Neural progenitor cell (in vitro differentiated cells): ENCODE measurements at regions not wholly inside any gene's neighbourhood (a gene's known extent, or its start where the extent isn't known, plus 50 kb on each side); places are given as distances from the start of the nearest gene placed in this dataset.
"Not testable (repeated sequence)": the region's sequence is repeated elsewhere in the genome, so short reads cannot be mapped to it uniquely, and the experiment has no call there.

ENCODE experiments used
- CTCF ChIP-seq: fragments of 200-600 bp; sonication (generic); IDR thresholded peaks from 2 replicates; pipeline ENCODE4 v1.5.1; 2017; ENCODE audit warnings: antibody characterized with exemption, mild to moderate bottlenecking
- EZH2 ChIP-seq: fragments of 200-600 bp; sonication (generic); IDR thresholded peaks from 2 replicates; pipeline ENCODE4 v1.6.1; 2017; ENCODE audit warnings: antibody characterized with exemption, mild to moderate bottlenecking, moderate library complexity

DNA sequence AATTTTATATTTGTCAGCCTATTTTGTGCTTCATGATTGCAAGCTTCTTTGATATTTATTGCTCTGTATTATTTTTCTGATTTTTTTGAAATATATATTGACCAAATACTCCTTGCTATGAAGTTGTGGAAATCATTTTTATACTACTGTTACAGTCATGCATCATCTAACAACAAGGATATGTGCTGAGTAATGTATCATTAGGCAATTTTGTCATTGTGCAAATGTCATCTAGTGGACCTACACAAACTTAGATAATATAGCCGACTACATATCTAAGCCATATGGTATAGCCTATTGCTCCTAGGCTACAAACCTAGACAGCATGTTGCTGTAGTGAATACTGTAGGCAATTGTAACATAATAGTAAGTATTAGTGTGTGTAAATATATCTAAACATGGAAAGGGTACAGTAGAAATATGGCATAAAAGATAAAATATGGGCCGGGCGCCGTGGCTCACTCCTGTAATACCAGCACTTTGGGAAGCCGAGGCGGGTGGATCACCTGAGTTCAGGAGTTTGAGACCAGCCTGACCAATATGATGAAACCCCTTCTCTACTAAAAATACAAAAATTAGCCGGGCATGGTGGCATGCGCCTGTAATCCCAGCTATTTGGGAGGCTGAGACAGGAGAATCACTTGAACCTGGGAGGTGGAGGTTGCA, 139.5 kb upstream of the DCAF8L1 start:
- TF ChIP-seq CTCF, EZH2: not testable (repeated sequence)
